ENCODE measurements at regions not wholly inside any gene's neighbourhood (a gene's known extent, or its start where the extent isn't known, plus 50 kb on each side); places are given as distances from the start of the nearest gene placed in this dataset.
A peak's percentile ranks its signal among the peaks of the same experiment; 100 is the strongest.

- no peak overlapping the region for H3K4me3 ChIP-seq (ENCODE audit: low read depth, low read length)
- no peak for TF ChIP-seq CTCF (IDR thresholded peaks at IDR 0.05; ENCODE audit: insufficient read depth, low read depth, low read length)
- DNase-seq (ENCODE audit: low read depth): no peak
These were observed 202.2 kb upstream of the FBXO11 start for GRCh38 chr2:48108455-48108854.

GRCh38 chr2:48109491-48110204 lies 203.3 kb upstream of the FBXO11 start:
- TF ChIP-seq CTCF (IDR thresholded peaks at IDR 0.05; ENCODE audit: insufficient read depth, low read depth, low read length): no peak
- DNase-seq (ENCODE audit: low read depth): no peak
- H3K4me3 ChIP-seq (ENCODE audit: low read depth, low read length): no peak overlapping the region

- H3K4me3 ChIP-seq (ENCODE audit: low read depth, low read length): no peak overlapping the region
- no peak for TF ChIP-seq CTCF (IDR thresholded peaks at IDR 0.05; ENCODE audit: insufficient read depth, low read depth, low read length)
- no peak for DNase-seq (ENCODE audit: low read depth)
These were observed 204.0 kb upstream of the FOXN2 start for GRCh38 chr2:48110492-48110891.

- H3K4me3 ChIP-seq (ENCODE audit: low read depth, low read length): peak overlapping the region; percentile 24
- TF ChIP-seq CTCF (IDR thresholded peaks at IDR 0.05; ENCODE audit: insufficient read depth, low read depth, low read length): no peak
- DNase-seq (ENCODE audit: low read depth): peak; percentile 99
These were observed 201.4 kb upstream of the FOXN2 start for GRCh38 chr2:48112911-48113680.

- peak overlapping the region; percentile 24 for H3K4me3 ChIP-seq (ENCODE audit: low read depth, low read length)
- DNase-seq (ENCODE audit: low read depth): peak; percentile 81
- TF ChIP-seq CTCF (IDR thresholded peaks at IDR 0.05; ENCODE audit: insufficient read depth, low read depth, low read length): no peak
These were observed 200.7 kb upstream of the FOXN2 start for GRCh38 chr2:48113767-48114166.

- peak; percentile 99 for DNase-seq (ENCODE audit: low read depth)
- no peak overlapping the region for H3K4me3 ChIP-seq (ENCODE audit: low read depth, low read length)
- no peak for TF ChIP-seq CTCF (IDR thresholded peaks at IDR 0.05; ENCODE audit: insufficient read depth, low read depth, low read length)
These were observed 200.2 kb upstream of the FOXN2 start for GRCh38 chr2:48114256-48114655.

Measured in fibroblast of villous mesenchyme (primary cell).